GM23338 (cell line): ENCODE measurements at regions not wholly inside any gene's neighbourhood (a gene's known extent, or its start where the extent isn't known, plus 50 kb on each side); places are given as distances from the start of the nearest gene placed in this dataset.

Experiments used
- ATAC-seq: fragments of 200-7000 bp; cut with Tn5 transposase; 3 replicates; pipeline ENCODE4 v1.9.1; 2020
- DNase-seq: peaks from one replicate; pipeline ENCODE4 v3.0.0-alpha.2; 2015; ENCODE audit warnings: low spot score
- H2AFZ ChIP-seq: fragments of 200-600 bp; sonication (generic); 2 replicates; pipeline ENCODE4 v1.8.0; 2016; ENCODE audit warnings: antibody characterized with exemption, mild to moderate bottlenecking, moderate library complexity
- H3F3A ChIP-seq: fragments of 200-600 bp; sonication (generic); replicated peaks from 2 replicates; pipeline ENCODE4 v1.8.0; 2017; ENCODE audit warnings: antibody characterized with exemption, mixed run types, low read depth
- H3K27ac ChIP-seq: fragments of 200-600 bp; sonication (generic); 2 replicates; pipeline ENCODE4 v1.6.1; 2016; ENCODE audit warnings: low read depth
- H3K27me3 ChIP-seq: fragments of 200-600 bp; sonication (generic); 2 replicates; pipeline ENCODE4 v1.8.0; 2016; ENCODE audit warnings: mild to moderate bottlenecking, mixed run types, moderate library complexity; ENCODE audit not compliant: insufficient read depth
- H3K36me3 ChIP-seq: fragments of 200-600 bp; sonication (generic); 2 replicates; pipeline ENCODE4 v1.8.0; 2016; ENCODE audit warnings: mild to moderate bottlenecking; ENCODE audit not compliant: insufficient read depth
- H3K4me1 ChIP-seq: fragments of 200-600 bp; sonication (generic); 2 replicates; pipeline ENCODE4 v1.8.0; 2016; ENCODE audit warnings: mild to moderate bottlenecking, moderate library complexity; ENCODE audit not compliant: insufficient read depth
- H3K4me2 ChIP-seq: fragments of 200-600 bp; sonication (generic); 2 replicates; pipeline ENCODE4 v1.7.1; 2017; ENCODE audit warnings: mixed run types
- H3K4me3 ChIP-seq: fragments of 200-600 bp; sonication (generic); 2 replicates; pipeline ENCODE4 v1.6.1; 2016; ENCODE audit warnings: mixed run types
- H3K79me2 ChIP-seq: fragments of 200-600 bp; sonication (generic); replicated peaks from 2 replicates; pipeline ENCODE4 v1.8.0; 2017; ENCODE audit warnings: mild to moderate bottlenecking; ENCODE audit not compliant: insufficient read depth
- H3K9me2 ChIP-seq: fragments of 200-600 bp; sonication (generic); 2 replicates; pipeline ENCODE4 v1.8.0; 2017; ENCODE audit not compliant: insufficient read depth
- H4K20me1 ChIP-seq: fragments of 200-600 bp; sonication (generic); replicated peaks from 2 replicates; pipeline ENCODE4 v1.8.0; 2017; ENCODE audit warnings: mild to moderate bottlenecking; ENCODE audit not compliant: insufficient read depth
- H3K27ac Mint-ChIP-seq: 2 replicates; pipeline ENCODE4 v1.8.0; 2020; ENCODE audit warnings: inconsistent platforms, mild to moderate bottlenecking, moderate library complexity, mixed read lengths
- H3K27me3 Mint-ChIP-seq: 3 replicates; pipeline ENCODE4 v1.8.0; 2022; ENCODE audit warnings: low read depth, mild to moderate bottlenecking, moderate library complexity, mixed read lengths, inconsistent platforms; ENCODE audit not compliant: insufficient read depth, poor library complexity
- H3K36me3 Mint-ChIP-seq: 3 replicates; pipeline ENCODE4 v1.8.0; 2021; ENCODE audit warnings: low read depth, mild to moderate bottlenecking, inconsistent platforms, moderate library complexity, mixed read lengths
- H3K4me1 Mint-ChIP-seq: 3 replicates; pipeline ENCODE4 v1.8.0; 2020; ENCODE audit warnings: mild to moderate bottlenecking, inconsistent platforms, mixed read lengths
- H3K4me3 Mint-ChIP-seq: 3 replicates; pipeline ENCODE4 v1.8.0; 2021; ENCODE audit warnings: moderate library complexity, mild to moderate bottlenecking, inconsistent platforms, mixed read lengths
- H3K9me3 Mint-ChIP-seq: 3 replicates; pipeline ENCODE4 v1.8.0; 2020; ENCODE audit warnings: moderate library complexity, mild to moderate bottlenecking, inconsistent platforms, mixed read lengths
- CREB1 ChIP-seq: fragments of 250-450 bp; sonication (Bioruptor Pico); IDR thresholded peaks from 2 replicates; pipeline ENCODE4 v1.5.0; 2020; ENCODE audit warnings: low read depth, mild to moderate bottlenecking, moderate library complexity
- EZH2 ChIP-seq: fragments of 200-600 bp; sonication (generic); IDR thresholded peaks from one replicate; pipeline ENCODE4 v1.8.0; 2017; ENCODE audit warnings: antibody characterized with exemption, mild to moderate bottlenecking, low read depth; ENCODE audit not compliant: unreplicated experiment
- EZH2phosphoT487 ChIP-seq: fragments of 200-600 bp; sonication (generic); IDR thresholded peaks from one replicate; pipeline ENCODE4 v1.8.1; 2018; ENCODE audit warnings: antibody characterized with exemption; ENCODE audit not compliant: unreplicated experiment
- JUNB ChIP-seq: IDR thresholded peaks from one replicate; pipeline ENCODE4 v1.6.1; 2016; ENCODE audit warnings: antibody characterized with exemption; ENCODE audit not compliant: unreplicated experiment
- NANOG ChIP-seq: IDR thresholded peaks from 2 replicates; pipeline ENCODE4 v1.6.1; 2016; ENCODE audit warnings: antibody characterized with exemption, borderline replicate concordance
- POLR2AphosphoS5 ChIP-seq: IDR thresholded peaks from 2 replicates; pipeline ENCODE4 v1.6.1; 2016; ENCODE audit warnings: antibody characterized with exemption, low read depth
- STAT1 ChIP-seq: IDR thresholded peaks from one replicate; pipeline ENCODE4 v1.6.1; 2016; ENCODE audit warnings: antibody characterized with exemption; ENCODE audit not compliant: unreplicated experiment
- ZNF114 ChIP-seq: fragments of 250-450 bp; sonication (Bioruptor Pico); IDR thresholded peaks from 2 replicates; pipeline ENCODE4 v1.5.0; 2020; ENCODE audit warnings: mild to moderate bottlenecking, moderate library complexity
- ZNF331 ChIP-seq: fragments of 250-450 bp; sonication (Bioruptor Pico); IDR thresholded peaks from 2 replicates; pipeline ENCODE4 v1.5.0; 2020; ENCODE audit warnings: low read depth, mild to moderate bottlenecking, moderate library complexity
- TF ChIP-seq, protein P1 (sequence below): IDR thresholded peaks from one replicate; pipeline ENCODE4 v1.6.1; 2018; ENCODE audit warnings: antibody characterized with exemption; ENCODE audit not compliant: unreplicated experiment
- TF ChIP-seq, protein P2 (sequence below): IDR thresholded peaks from 2 replicates; pipeline ENCODE4 v1.6.1; 2016; ENCODE audit warnings: antibody characterized with exemption

DNA sequence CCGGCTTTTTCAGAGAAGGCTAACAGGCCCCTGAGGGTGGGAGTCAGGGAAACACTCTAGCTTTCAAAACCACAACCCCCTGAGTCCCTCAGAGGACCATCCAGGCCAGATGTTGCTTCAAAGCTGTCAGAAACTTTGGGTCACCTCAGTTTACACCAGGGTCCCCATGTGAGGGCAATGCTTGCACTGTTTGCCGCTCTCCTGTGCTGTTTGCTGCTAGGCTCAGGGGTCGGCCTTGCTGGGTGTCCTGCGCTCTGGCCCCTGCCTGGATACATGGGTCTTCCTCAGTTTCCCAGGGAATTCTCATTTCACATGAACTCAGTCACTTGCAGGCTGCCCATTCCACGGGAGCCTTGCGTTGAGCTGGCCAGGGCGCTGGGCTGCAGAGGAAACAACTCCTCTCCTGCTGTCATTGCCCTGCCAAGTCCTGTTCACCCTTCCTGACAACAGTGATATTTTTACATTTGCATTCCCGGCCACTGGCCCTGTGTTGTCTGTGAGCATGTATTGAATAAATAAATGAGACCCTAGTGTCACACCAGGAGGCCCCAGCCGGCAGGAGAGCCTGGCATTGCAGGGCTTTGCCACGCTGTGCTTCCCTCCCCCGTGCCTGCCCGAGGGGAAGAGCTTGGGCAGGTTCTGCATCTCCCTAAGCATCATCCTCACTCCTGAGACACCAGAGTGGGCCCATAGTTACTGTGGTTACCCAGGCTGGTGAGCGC, 73.2 kb upstream of the RAB6C start (continued):
- TF ChIP-seq, protein P1, sequence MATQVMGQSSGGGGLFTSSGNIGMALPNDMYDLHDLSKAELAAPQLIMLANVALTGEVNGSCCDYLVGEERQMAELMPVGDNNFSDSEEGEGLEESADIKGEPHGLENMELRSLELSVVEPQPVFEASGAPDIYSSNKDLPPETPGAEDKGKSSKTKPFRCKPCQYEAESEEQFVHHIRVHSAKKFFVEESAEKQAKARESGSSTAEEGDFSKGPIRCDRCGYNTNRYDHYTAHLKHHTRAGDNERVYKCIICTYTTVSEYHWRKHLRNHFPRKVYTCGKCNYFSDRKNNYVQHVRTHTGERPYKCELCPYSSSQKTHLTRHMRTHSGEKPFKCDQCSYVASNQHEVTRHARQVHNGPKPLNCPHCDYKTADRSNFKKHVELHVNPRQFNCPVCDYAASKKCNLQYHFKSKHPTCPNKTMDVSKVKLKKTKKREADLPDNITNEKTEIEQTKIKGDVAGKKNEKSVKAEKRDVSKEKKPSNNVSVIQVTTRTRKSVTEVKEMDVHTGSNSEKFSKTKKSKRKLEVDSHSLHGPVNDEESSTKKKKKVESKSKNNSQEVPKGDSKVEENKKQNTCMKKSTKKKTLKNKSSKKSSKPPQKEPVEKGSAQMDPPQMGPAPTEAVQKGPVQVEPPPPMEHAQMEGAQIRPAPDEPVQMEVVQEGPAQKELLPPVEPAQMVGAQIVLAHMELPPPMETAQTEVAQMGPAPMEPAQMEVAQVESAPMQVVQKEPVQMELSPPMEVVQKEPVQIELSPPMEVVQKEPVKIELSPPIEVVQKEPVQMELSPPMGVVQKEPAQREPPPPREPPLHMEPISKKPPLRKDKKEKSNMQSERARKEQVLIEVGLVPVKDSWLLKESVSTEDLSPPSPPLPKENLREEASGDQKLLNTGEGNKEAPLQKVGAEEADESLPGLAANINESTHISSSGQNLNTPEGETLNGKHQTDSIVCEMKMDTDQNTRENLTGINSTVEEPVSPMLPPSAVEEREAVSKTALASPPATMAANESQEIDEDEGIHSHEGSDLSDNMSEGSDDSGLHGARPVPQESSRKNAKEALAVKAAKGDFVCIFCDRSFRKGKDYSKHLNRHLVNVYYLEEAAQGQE, result no peak
- TF ChIP-seq, protein P2, sequence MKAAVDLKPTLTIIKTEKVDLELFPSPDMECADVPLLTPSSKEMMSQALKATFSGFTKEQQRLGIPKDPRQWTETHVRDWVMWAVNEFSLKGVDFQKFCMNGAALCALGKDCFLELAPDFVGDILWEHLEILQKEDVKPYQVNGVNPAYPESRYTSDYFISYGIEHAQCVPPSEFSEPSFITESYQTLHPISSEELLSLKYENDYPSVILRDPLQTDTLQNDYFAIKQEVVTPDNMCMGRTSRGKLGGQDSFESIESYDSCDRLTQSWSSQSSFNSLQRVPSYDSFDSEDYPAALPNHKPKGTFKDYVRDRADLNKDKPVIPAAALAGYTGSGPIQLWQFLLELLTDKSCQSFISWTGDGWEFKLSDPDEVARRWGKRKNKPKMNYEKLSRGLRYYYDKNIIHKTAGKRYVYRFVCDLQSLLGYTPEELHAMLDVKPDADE, result no peak
- TF ChIP-seq EZH2 (no peak), EZH2phosphoT487 (no peak), STAT1 (no peak), POLR2AphosphoS5 (no peak), JUNB (no peak), NANOG (no peak)

DNA sequence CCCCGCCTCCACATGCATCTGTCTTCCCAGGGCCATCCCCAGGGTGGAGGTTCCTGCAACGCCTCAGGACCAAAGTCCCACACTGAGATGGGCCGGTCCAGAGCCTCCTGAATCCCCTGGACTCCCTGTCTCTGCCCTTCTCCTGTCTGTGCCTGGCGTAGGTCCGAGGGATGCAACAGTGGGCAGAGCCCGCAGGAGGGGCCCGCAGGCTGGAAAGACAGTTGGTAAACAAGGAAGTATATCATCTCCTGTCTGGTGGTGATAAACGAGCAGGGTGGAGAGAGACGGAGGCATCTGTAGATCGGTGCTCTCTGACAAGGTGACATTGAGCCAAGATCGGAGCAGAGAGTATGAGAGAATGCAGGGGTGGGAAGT, 72.6 kb upstream of the RAB6C start:
- Histone ChIP-seq H2AFZ (no peak overlapping the region), H3K4me1 (no peaks in the 10 kb centered on the region), H4K20me1 (no peaks in the 10 kb centered on the region), H3K4me3 (no peak overlapping the region), H3F3A (no peaks in the 10 kb centered on the region), H3K27me3 (no peaks in the 10 kb centered on the region), H3K4me2 (no peak overlapping the region), H3K27ac (no peak overlapping the region), H3K9me2 (no peaks in the 10 kb centered on the region), H3K36me3 (no peaks in the 10 kb centered on the region), H3K79me2 (no peaks in the 10 kb centered on the region)
- no peaks in the 10 kb centered on the region for H3K9me3 Mint-ChIP-seq
- DNase-seq (no peak), ATAC-seq (no peak)
- H3K36me3 Mint-ChIP-seq, result no peaks in the 10 kb centered on the region
- no peak overlapping the region for H3K27ac Mint-ChIP-seq
- peaks cover 9% of the 10 kb centered on the region for H3K27me3 Mint-ChIP-seq
- peaks cover 9% of the 10 kb centered on the region; the same call in 2 of the 3 replicates for H3K4me1 Mint-ChIP-seq
- H3K4me3 Mint-ChIP-seq, result no peak overlapping the region
- no peak for TF ChIP-seq ZNF331 (CRISPR knock-in tag)
- TF ChIP-seq POLR2AphosphoS5, result no peak
- no peak for TF ChIP-seq EZH2
- no peak for TF ChIP-seq ZNF114 (CRISPR knock-in tag)
- no peak for TF ChIP-seq JUNB
- no peak for TF ChIP-seq CREB1 (CRISPR knock-in tag)
- no peak for TF ChIP-seq EZH2phosphoT487
- TF ChIP-seq, protein P1, result no peak
- TF ChIP-seq, protein P2, result no peak
